ENCODE measurements at regions not wholly inside any gene's neighbourhood (a gene's known extent, or its start where the extent isn't known, plus 50 kb on each side); places are given as distances from the start of the nearest gene placed in this dataset.

DNA sequence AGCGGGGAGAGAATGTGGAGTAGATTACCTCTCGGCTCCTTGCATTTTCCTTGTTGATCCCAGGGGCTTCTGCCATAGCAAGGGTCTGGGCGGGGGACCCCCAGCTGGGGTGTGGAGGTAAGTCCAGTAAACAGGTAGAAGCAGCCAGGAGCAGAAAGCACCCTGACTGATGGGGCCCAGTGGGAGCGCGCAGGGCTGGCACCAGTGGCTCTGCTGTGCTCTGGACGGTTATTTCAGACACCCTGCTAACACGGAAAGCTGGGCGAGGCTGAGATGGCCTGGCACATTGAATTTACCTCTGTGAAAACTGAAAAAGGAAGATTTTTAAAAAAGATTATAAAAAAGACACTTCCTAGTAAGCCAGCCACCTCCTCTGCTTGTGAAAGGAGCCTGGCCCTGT lies 88.4 kb upstream of the CALM2 start:
- peaks cover 6% of the 10 kb centered on the region for H3K4me1 ChIP-seq (ENCODE audit: control insufficient read depth, extremely low read depth, insufficient read depth, low read length)
- no peak overlapping the region for H3K9ac ChIP-seq (ENCODE audit: control insufficient read depth, extremely low read depth, insufficient read depth, low read length)
- dilution Hi-C loops (cut with MboI; ENCODE audit: extremely low pct_ligation_motif_present, low sequenced_read_pairs): no loop called here
- DNase-seq (ENCODE audit: low read depth, low spot score): no peak
- H3K27me3 ChIP-seq (ENCODE audit: control insufficient read depth, extremely low read depth, insufficient read depth, low read length): no peaks in the 10 kb centered on the region
- H3K36me3 ChIP-seq (ENCODE audit: control insufficient read depth in 2 of 2, extremely low read depth in 1 of 2, insufficient read depth in 2 of 2, low read length in 2 of 2): no peaks in the 10 kb centered on the region
- no peak overlapping the region for H3K27ac ChIP-seq (ENCODE audit: control insufficient read depth, insufficient read depth, low read length)
- H4K20me1 ChIP-seq (ENCODE audit: control insufficient read depth, extremely low read depth, insufficient read depth, low read length): no peaks in the 10 kb centered on the region
- no peak overlapping the region for H3K4me3 ChIP-seq (ENCODE audit: control insufficient read depth in 2 of 3, extremely low read depth in 1 of 3, insufficient read depth in 2 of 3, low read depth in 1 of 3, low read length in 3 of 3)
- H2AFZ ChIP-seq (ENCODE audit: control insufficient read depth, low read length): no peak overlapping the region
- H3K79me2 ChIP-seq (ENCODE audit: control insufficient read depth, insufficient read depth, low read length): no peaks in the 10 kb centered on the region
- TF ChIP-seq, protein P1, sequence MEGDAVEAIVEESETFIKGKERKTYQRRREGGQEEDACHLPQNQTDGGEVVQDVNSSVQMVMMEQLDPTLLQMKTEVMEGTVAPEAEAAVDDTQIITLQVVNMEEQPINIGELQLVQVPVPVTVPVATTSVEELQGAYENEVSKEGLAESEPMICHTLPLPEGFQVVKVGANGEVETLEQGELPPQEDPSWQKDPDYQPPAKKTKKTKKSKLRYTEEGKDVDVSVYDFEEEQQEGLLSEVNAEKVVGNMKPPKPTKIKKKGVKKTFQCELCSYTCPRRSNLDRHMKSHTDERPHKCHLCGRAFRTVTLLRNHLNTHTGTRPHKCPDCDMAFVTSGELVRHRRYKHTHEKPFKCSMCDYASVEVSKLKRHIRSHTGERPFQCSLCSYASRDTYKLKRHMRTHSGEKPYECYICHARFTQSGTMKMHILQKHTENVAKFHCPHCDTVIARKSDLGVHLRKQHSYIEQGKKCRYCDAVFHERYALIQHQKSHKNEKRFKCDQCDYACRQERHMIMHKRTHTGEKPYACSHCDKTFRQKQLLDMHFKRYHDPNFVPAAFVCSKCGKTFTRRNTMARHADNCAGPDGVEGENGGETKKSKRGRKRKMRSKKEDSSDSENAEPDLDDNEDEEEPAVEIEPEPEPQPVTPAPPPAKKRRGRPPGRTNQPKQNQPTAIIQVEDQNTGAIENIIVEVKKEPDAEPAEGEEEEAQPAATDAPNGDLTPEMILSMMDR (optimal IDR thresholded peaks at IDR 0.05 in 1 of 3, IDR thresholded peaks at IDR 0.05 in 1 of 3, conservative IDR thresholded peaks at IDR 0.05 in 1 of 3; ENCODE audit: extremely low read depth in 1 of 3, insufficient read depth in 2 of 3, low read length in 3 of 3): no peak
- no peak for TF ChIP-seq EZH2 (IDR thresholded peaks at IDR 0.05; ENCODE audit: low read length)
- H3K9me3 ChIP-seq (ENCODE audit: control insufficient read depth, low read depth, low read length): no peaks in the 10 kb centered on the region
- no peak overlapping the region for H3K4me2 ChIP-seq (ENCODE audit: control insufficient read depth, extremely low read depth, insufficient read depth, low read depth, low read length)
- H3K9me1 ChIP-seq (ENCODE audit: control insufficient read depth, extremely low read depth, insufficient read depth, low read length): no peaks in the 10 kb centered on the region
- FAIRE-seq: no peak

DNA sequence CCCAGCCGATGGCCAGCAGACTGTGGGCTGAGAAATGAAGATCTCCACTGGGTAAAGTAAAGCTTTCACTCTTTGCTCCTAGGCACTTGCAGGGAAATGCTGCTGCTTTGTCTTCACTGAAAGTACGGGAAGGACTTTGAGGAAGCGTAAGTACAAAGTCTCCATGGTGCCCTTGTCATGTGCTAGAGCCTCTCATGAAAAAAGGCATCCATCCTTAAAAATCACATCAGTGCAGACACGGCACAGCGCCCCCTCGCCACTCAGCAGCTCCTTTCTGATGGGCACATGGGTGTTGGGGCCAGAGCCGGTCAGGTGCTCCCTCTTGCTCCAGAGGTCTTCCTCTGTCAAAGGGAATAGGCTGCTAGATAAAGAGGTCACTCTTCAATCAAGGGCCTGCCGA lies 87.8 kb upstream of the CALM2 start:
- Histone ChIP-seq H3K4me3 (ENCODE audit: control insufficient read depth in 2 of 3, extremely low read depth in 1 of 3, insufficient read depth in 2 of 3, low read depth in 1 of 3, low read length in 3 of 3) (no peak overlapping the region), H3K27me3 (ENCODE audit: control insufficient read depth, extremely low read depth, insufficient read depth, low read length) (no peaks in the 10 kb centered on the region), H3K9me3 (ENCODE audit: control insufficient read depth, low read depth, low read length) (no peaks in the 10 kb centered on the region), H3K9me1 (ENCODE audit: control insufficient read depth, extremely low read depth, insufficient read depth, low read length) (no peaks in the 10 kb centered on the region), H3K4me2 (ENCODE audit: control insufficient read depth, extremely low read depth, insufficient read depth, low read depth, low read length) (no peak overlapping the region), H2AFZ (ENCODE audit: control insufficient read depth, low read length) (no peak overlapping the region), H3K27ac (ENCODE audit: control insufficient read depth, insufficient read depth, low read length) (no peak overlapping the region), H3K36me3 (ENCODE audit: control insufficient read depth in 2 of 2, extremely low read depth in 1 of 2, insufficient read depth in 2 of 2, low read length in 2 of 2) (no peaks in the 10 kb centered on the region), H3K79me2 (ENCODE audit: control insufficient read depth, insufficient read depth, low read length) (no peaks in the 10 kb centered on the region), H3K4me1 (ENCODE audit: control insufficient read depth, extremely low read depth, insufficient read depth, low read length) (peaks cover 2% of the 10 kb centered on the region), H3K9ac (ENCODE audit: control insufficient read depth, extremely low read depth, insufficient read depth, low read length) (no peak overlapping the region), H4K20me1 (ENCODE audit: control insufficient read depth, extremely low read depth, insufficient read depth, low read length) (no peaks in the 10 kb centered on the region)
- dilution Hi-C loops (cut with MboI; ENCODE audit: extremely low pct_ligation_motif_present, low sequenced_read_pairs): no loop called here
- DNase-seq (ENCODE audit: low read depth, low spot score) (no peak), FAIRE-seq (no peak)
- no peak for TF ChIP-seq EZH2 (IDR thresholded peaks at IDR 0.05; ENCODE audit: low read length)
- TF ChIP-seq, protein P1 (optimal IDR thresholded peaks at IDR 0.05 in 1 of 3, IDR thresholded peaks at IDR 0.05 in 1 of 3, conservative IDR thresholded peaks at IDR 0.05 in 1 of 3; ENCODE audit: extremely low read depth in 1 of 3, insufficient read depth in 2 of 3, low read length in 3 of 3): no peak
